Right lobe of liver (tissue), 4 donors: ENCODE measurements at regions not wholly inside any gene's neighbourhood (a gene's known extent, or its start where the extent isn't known, plus 50 kb on each side); places are given as distances from the start of the nearest gene placed in this dataset.

Experiments
- POLR2A ChIP-seq: fragments of 450-650 bp; IDR thresholded peaks from one replicate; pipeline ENCODE4 v1.6.1; 2017; ENCODE audit warnings: antibody characterized with exemption, mild to moderate bottlenecking
- TF ChIP-seq, protein P1 (sequence below), 4 donors: fragments of 200-600 bp in 3 of 4; fragments of 450-650 bp in 1 of 4; IDR thresholded peaks; one replicate each; pipeline versions ENCODE4 v1.5.1 to v1.8.0; 2016 to 2022; ENCODE audit warnings: antibody characterized with exemption in 4 of 4, mild to moderate bottlenecking in 2 of 4
- donor health status: DM: no; HTN: no; CAD: no.
- donor health status: DM: no; HTN: no; CAD: no.
- donor health status: DM: no; HTN: yes; CAD: no.

GRCh38 chr4:57172065-57172464 lies 61.9 kb upstream of the IGFBP7 start:
- TF ChIP-seq, protein P1, sequence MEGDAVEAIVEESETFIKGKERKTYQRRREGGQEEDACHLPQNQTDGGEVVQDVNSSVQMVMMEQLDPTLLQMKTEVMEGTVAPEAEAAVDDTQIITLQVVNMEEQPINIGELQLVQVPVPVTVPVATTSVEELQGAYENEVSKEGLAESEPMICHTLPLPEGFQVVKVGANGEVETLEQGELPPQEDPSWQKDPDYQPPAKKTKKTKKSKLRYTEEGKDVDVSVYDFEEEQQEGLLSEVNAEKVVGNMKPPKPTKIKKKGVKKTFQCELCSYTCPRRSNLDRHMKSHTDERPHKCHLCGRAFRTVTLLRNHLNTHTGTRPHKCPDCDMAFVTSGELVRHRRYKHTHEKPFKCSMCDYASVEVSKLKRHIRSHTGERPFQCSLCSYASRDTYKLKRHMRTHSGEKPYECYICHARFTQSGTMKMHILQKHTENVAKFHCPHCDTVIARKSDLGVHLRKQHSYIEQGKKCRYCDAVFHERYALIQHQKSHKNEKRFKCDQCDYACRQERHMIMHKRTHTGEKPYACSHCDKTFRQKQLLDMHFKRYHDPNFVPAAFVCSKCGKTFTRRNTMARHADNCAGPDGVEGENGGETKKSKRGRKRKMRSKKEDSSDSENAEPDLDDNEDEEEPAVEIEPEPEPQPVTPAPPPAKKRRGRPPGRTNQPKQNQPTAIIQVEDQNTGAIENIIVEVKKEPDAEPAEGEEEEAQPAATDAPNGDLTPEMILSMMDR (IDR thresholded peaks at IDR 0.05): no peak
- no peak for TF ChIP-seq POLR2A
